Neural progenitor cell (in vitro differentiated cells): ENCODE measurements at regions not wholly inside any gene's neighbourhood (a gene's known extent, or its start where the extent isn't known, plus 50 kb on each side); places are given as distances from the start of the nearest gene placed in this dataset.

ENCODE experiments used
- CTCF ChIP-seq: fragments of 200-600 bp; sonication (generic); IDR thresholded peaks from 2 replicates; pipeline ENCODE4 v1.5.1; 2017; ENCODE audit warnings: antibody characterized with exemption, mild to moderate bottlenecking
- EZH2 ChIP-seq: fragments of 200-600 bp; sonication (generic); IDR thresholded peaks from 2 replicates; pipeline ENCODE4 v1.6.1; 2017; ENCODE audit warnings: antibody characterized with exemption, mild to moderate bottlenecking, moderate library complexity
- EZH2phosphoT487 ChIP-seq: fragments of 200-600 bp; sonication (generic); IDR thresholded peaks from 2 replicates; pipeline ENCODE4 v1.6.1; 2017; ENCODE audit warnings: antibody characterized with exemption

DNA sequence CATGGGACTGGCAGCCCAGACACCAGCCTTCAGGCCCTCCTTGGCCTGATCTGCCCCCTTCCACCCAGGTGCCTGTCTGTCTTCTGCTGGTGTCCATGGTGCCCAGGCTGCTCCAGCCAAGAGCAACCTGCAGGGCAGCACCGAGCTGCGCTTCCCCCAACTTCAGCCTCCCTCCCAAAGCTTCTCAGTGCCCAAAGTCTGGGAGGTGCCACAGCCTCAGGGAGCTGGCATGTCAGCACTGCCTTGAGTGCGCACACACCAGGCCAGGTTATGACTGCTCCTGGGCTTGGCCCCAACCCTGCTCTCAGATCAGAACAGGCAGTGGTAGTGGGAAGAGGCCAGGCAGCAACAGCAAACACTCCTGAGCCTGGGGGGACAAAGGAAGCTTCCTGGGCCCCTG is 304.6 kb upstream of the NRG3 start:
- no peak for TF ChIP-seq EZH2
- no peak for TF ChIP-seq CTCF
- TF ChIP-seq EZH2phosphoT487, result no peak
